Endothelial cell (in vitro differentiated cells): ENCODE measurements at regions not wholly inside any gene's neighbourhood (a gene's known extent, or its start where the extent isn't known, plus 50 kb on each side); places are given as distances from the start of the nearest gene placed in this dataset.

Experiments used
- DNase-seq: peaks from one replicate; pipeline ENCODE4 v3.0.0; 2021; ENCODE audit warnings: low spot score
- H3K27ac Mint-ChIP-seq: one replicate; pipeline ENCODE4 v1.8.0; 2021; ENCODE audit warnings: mixed read lengths, inconsistent platforms; ENCODE audit not compliant: unreplicated experiment
- H3K27me3 Mint-ChIP-seq: one replicate; pipeline ENCODE4 v1.8.0; 2021; ENCODE audit warnings: mild to moderate bottlenecking, moderate library complexity, mixed read lengths, inconsistent platforms; ENCODE audit not compliant: unreplicated experiment
- H3K36me3 Mint-ChIP-seq: one replicate; pipeline ENCODE4 v1.8.0; 2021; ENCODE audit warnings: mild to moderate bottlenecking, low read depth, mixed read lengths, inconsistent platforms; ENCODE audit not compliant: unreplicated experiment
- H3K4me1 Mint-ChIP-seq: one replicate; pipeline ENCODE4 v1.8.0; 2021; ENCODE audit warnings: mild to moderate bottlenecking, mixed read lengths, inconsistent platforms; ENCODE audit not compliant: unreplicated experiment
- H3K4me3 Mint-ChIP-seq: one replicate; pipeline ENCODE4 v1.8.0; 2021; ENCODE audit warnings: mild to moderate bottlenecking, mixed read lengths, inconsistent platforms; ENCODE audit not compliant: unreplicated experiment
- H3K9me3 Mint-ChIP-seq: one replicate; pipeline ENCODE4 v1.8.0; 2021; ENCODE audit warnings: mixed read lengths, inconsistent platforms; ENCODE audit not compliant: unreplicated experiment
- CTCF ChIP-seq: fragments of 200-600 bp; sonication (generic); IDR thresholded peaks from one replicate; pipeline ENCODE4 v1.5.0; 2021; ENCODE audit warnings: antibody characterized with exemption; ENCODE audit not compliant: unreplicated experiment

GRCh38 chr1:81044708-81045107 lies 756.0 kb upstream of the ADGRL2 start:
- Mint-ChIP-seq H3K27me3 (peaks cover 1% of the 10 kb centered on the region), H3K27ac (no peak overlapping the region), H3K36me3 (no peaks in the 10 kb centered on the region), H3K4me1 (no peaks in the 10 kb centered on the region), H3K9me3 (no peaks in the 10 kb centered on the region), H3K4me3 (no peak overlapping the region)
- TF ChIP-seq CTCF, result no peak
- DNase-seq, result no peak

GRCh38 chr1:81042225-81042624 lies 758.5 kb upstream of the ADGRL2 start:
- no peak for DNase-seq
- Mint-ChIP-seq H3K36me3 (no peaks in the 10 kb centered on the region), H3K27me3 (peaks cover 1% of the 10 kb centered on the region)

GRCh38 chr1:81034291-81034690 lies 766.4 kb upstream of the ADGRL2 start:
- no peak overlapping the region for H3K4me3 Mint-ChIP-seq
- H3K9me3 Mint-ChIP-seq, result no peaks in the 10 kb centered on the region
- H3K36me3 Mint-ChIP-seq, result no peaks in the 10 kb centered on the region
- H3K27me3 Mint-ChIP-seq, result no peaks in the 10 kb centered on the region
- no peak overlapping the region for H3K27ac Mint-ChIP-seq
- TF ChIP-seq CTCF, result no peak
- no peak for DNase-seq
- H3K4me1 Mint-ChIP-seq, result no peaks in the 10 kb centered on the region

More at GRCh38 chr1:81042225-81042624, 758.5 kb upstream of the ADGRL2 start:
- no peaks in the 10 kb centered on the region for H3K9me3 Mint-ChIP-seq
- no peak for TF ChIP-seq CTCF
- no peak overlapping the region for H3K4me3 Mint-ChIP-seq
- H3K27ac Mint-ChIP-seq, result no peak overlapping the region
- H3K4me1 Mint-ChIP-seq, result no peaks in the 10 kb centered on the region

- H3K4me3 Mint-ChIP-seq, result no peak overlapping the region
- no peaks in the 10 kb centered on the region for H3K4me1 Mint-ChIP-seq
- no peaks in the 10 kb centered on the region for H3K9me3 Mint-ChIP-seq
- no peak for TF ChIP-seq CTCF
- H3K27ac Mint-ChIP-seq, result no peak overlapping the region
- no peak for DNase-seq
- no peaks in the 10 kb centered on the region for H3K36me3 Mint-ChIP-seq
- H3K27me3 Mint-ChIP-seq, result no peaks in the 10 kb centered on the region
These were observed 767.7 kb upstream of the ADGRL2 start for GRCh38 chr1:81032973-81033425.

GRCh38 chr1:81032374-81032773 lies 768.4 kb upstream of the ADGRL2 start:
- Mint-ChIP-seq H3K27ac (no peak overlapping the region), H3K27me3 (no peaks in the 10 kb centered on the region), H3K4me1 (no peaks in the 10 kb centered on the region), H3K9me3 (no peaks in the 10 kb centered on the region), H3K36me3 (no peaks in the 10 kb centered on the region), H3K4me3 (no peak overlapping the region)
- no peak for TF ChIP-seq CTCF
- DNase-seq, result no peak
